GM23338 (cell line): ENCODE measurements at regions not wholly inside any gene's neighbourhood (a gene's known extent, or its start where the extent isn't known, plus 50 kb on each side); places are given as distances from the start of the nearest gene placed in this dataset.

Experiments
- ATAC-seq: fragments of 200-7000 bp; cut with Tn5 transposase; 3 replicates; pipeline ENCODE4 v1.9.1; 2020
- DNase-seq: peaks from one replicate; pipeline ENCODE4 v3.0.0-alpha.2; 2015; ENCODE audit warnings: low spot score
- H2AFZ ChIP-seq: fragments of 200-600 bp; sonication (generic); 2 replicates; pipeline ENCODE4 v1.8.0; 2016; ENCODE audit warnings: antibody characterized with exemption, mild to moderate bottlenecking, moderate library complexity
- H3F3A ChIP-seq: fragments of 200-600 bp; sonication (generic); replicated peaks from 2 replicates; pipeline ENCODE4 v1.8.0; 2017; ENCODE audit warnings: antibody characterized with exemption, mixed run types, low read depth
- H3K27ac ChIP-seq: fragments of 200-600 bp; sonication (generic); 2 replicates; pipeline ENCODE4 v1.6.1; 2016; ENCODE audit warnings: low read depth
- H3K27me3 ChIP-seq: fragments of 200-600 bp; sonication (generic); 2 replicates; pipeline ENCODE4 v1.8.0; 2016; ENCODE audit warnings: mild to moderate bottlenecking, mixed run types, moderate library complexity; ENCODE audit not compliant: insufficient read depth
- H3K36me3 ChIP-seq: fragments of 200-600 bp; sonication (generic); 2 replicates; pipeline ENCODE4 v1.8.0; 2016; ENCODE audit warnings: mild to moderate bottlenecking; ENCODE audit not compliant: insufficient read depth
- H3K4me1 ChIP-seq: fragments of 200-600 bp; sonication (generic); 2 replicates; pipeline ENCODE4 v1.8.0; 2016; ENCODE audit warnings: mild to moderate bottlenecking, moderate library complexity; ENCODE audit not compliant: insufficient read depth
- H3K4me2 ChIP-seq: fragments of 200-600 bp; sonication (generic); 2 replicates; pipeline ENCODE4 v1.7.1; 2017; ENCODE audit warnings: mixed run types
- H3K4me3 ChIP-seq: fragments of 200-600 bp; sonication (generic); 2 replicates; pipeline ENCODE4 v1.6.1; 2016; ENCODE audit warnings: mixed run types
- H3K79me2 ChIP-seq: fragments of 200-600 bp; sonication (generic); replicated peaks from 2 replicates; pipeline ENCODE4 v1.8.0; 2017; ENCODE audit warnings: mild to moderate bottlenecking; ENCODE audit not compliant: insufficient read depth
- H3K9me2 ChIP-seq: fragments of 200-600 bp; sonication (generic); 2 replicates; pipeline ENCODE4 v1.8.0; 2017; ENCODE audit not compliant: insufficient read depth
- H4K20me1 ChIP-seq: fragments of 200-600 bp; sonication (generic); replicated peaks from 2 replicates; pipeline ENCODE4 v1.8.0; 2017; ENCODE audit warnings: mild to moderate bottlenecking; ENCODE audit not compliant: insufficient read depth
- H3K27ac Mint-ChIP-seq: 2 replicates; pipeline ENCODE4 v1.8.0; 2020; ENCODE audit warnings: inconsistent platforms, mild to moderate bottlenecking, moderate library complexity, mixed read lengths
- H3K27me3 Mint-ChIP-seq: 3 replicates; pipeline ENCODE4 v1.8.0; 2022; ENCODE audit warnings: low read depth, mild to moderate bottlenecking, moderate library complexity, mixed read lengths, inconsistent platforms; ENCODE audit not compliant: insufficient read depth, poor library complexity
- H3K36me3 Mint-ChIP-seq: 3 replicates; pipeline ENCODE4 v1.8.0; 2021; ENCODE audit warnings: low read depth, mild to moderate bottlenecking, inconsistent platforms, moderate library complexity, mixed read lengths
- H3K4me1 Mint-ChIP-seq: 3 replicates; pipeline ENCODE4 v1.8.0; 2020; ENCODE audit warnings: mild to moderate bottlenecking, inconsistent platforms, mixed read lengths
- H3K4me3 Mint-ChIP-seq: 3 replicates; pipeline ENCODE4 v1.8.0; 2021; ENCODE audit warnings: moderate library complexity, mild to moderate bottlenecking, inconsistent platforms, mixed read lengths
- H3K9me3 Mint-ChIP-seq: 3 replicates; pipeline ENCODE4 v1.8.0; 2020; ENCODE audit warnings: moderate library complexity, mild to moderate bottlenecking, inconsistent platforms, mixed read lengths
- CREB1 ChIP-seq: fragments of 250-450 bp; sonication (Bioruptor Pico); IDR thresholded peaks from 2 replicates; pipeline ENCODE4 v1.5.0; 2020; ENCODE audit warnings: low read depth, mild to moderate bottlenecking, moderate library complexity
- EZH2 ChIP-seq: fragments of 200-600 bp; sonication (generic); IDR thresholded peaks from one replicate; pipeline ENCODE4 v1.8.0; 2017; ENCODE audit warnings: antibody characterized with exemption, mild to moderate bottlenecking, low read depth; ENCODE audit not compliant: unreplicated experiment
- EZH2phosphoT487 ChIP-seq: fragments of 200-600 bp; sonication (generic); IDR thresholded peaks from one replicate; pipeline ENCODE4 v1.8.1; 2018; ENCODE audit warnings: antibody characterized with exemption; ENCODE audit not compliant: unreplicated experiment
- JUNB ChIP-seq: IDR thresholded peaks from one replicate; pipeline ENCODE4 v1.6.1; 2016; ENCODE audit warnings: antibody characterized with exemption; ENCODE audit not compliant: unreplicated experiment
- POLR2AphosphoS5 ChIP-seq: IDR thresholded peaks from 2 replicates; pipeline ENCODE4 v1.6.1; 2016; ENCODE audit warnings: antibody characterized with exemption, low read depth
- STAT1 ChIP-seq: IDR thresholded peaks from one replicate; pipeline ENCODE4 v1.6.1; 2016; ENCODE audit warnings: antibody characterized with exemption; ENCODE audit not compliant: unreplicated experiment
- ZNF331 ChIP-seq: fragments of 250-450 bp; sonication (Bioruptor Pico); IDR thresholded peaks from 2 replicates; pipeline ENCODE4 v1.5.0; 2020; ENCODE audit warnings: low read depth, mild to moderate bottlenecking, moderate library complexity
- TF ChIP-seq, protein P1 (sequence below): IDR thresholded peaks from 2 replicates; pipeline ENCODE4 v1.6.1; 2016; ENCODE audit warnings: antibody characterized with exemption
- TF ChIP-seq, protein P2 (sequence below): IDR thresholded peaks from one replicate; pipeline ENCODE4 v1.6.1; 2018; ENCODE audit warnings: antibody characterized with exemption; ENCODE audit not compliant: unreplicated experiment

DNA sequence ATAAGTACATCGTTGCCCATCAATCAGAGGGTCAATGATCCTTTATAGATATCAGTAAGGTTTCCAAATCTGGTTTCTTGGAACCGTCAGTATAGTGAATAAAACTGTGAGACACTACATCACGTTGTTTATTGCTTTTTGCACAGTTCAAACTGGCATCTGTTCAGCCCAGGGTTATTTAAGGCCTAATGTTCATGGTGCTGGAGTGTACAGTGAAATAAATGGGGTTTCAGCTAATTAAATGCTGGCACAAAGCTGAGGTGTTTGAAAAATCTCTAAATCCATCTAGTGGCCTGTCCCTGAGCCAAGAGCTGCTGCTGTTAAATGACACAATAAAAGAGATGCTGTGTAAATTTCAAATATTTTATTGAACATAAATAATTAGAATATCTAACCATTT is 69.9 kb downstream of the RPS29 start:
- ATAC-seq (no peak), DNase-seq (no peak)
- Mint-ChIP-seq H3K4me3 (no peak overlapping the region), H3K9me3 (no peaks in the 10 kb centered on the region), H3K4me1 (no peaks in the 10 kb centered on the region), H3K27me3 (peaks cover 3% of the 10 kb centered on the region), H3K27ac (no peak overlapping the region), H3K36me3 (no peaks in the 10 kb centered on the region)
- Histone ChIP-seq H3K4me1 (no peaks in the 10 kb centered on the region), H3K4me3 (no peak overlapping the region), H4K20me1 (no peaks in the 10 kb centered on the region), H3K79me2 (no peaks in the 10 kb centered on the region), H3K36me3 (no peaks in the 10 kb centered on the region), H3K4me2 (no peak overlapping the region), H3K27me3 (no peaks in the 10 kb centered on the region), H3K9me2 (no peaks in the 10 kb centered on the region), H3K27ac (no peak overlapping the region), H3F3A (no peaks in the 10 kb centered on the region), H2AFZ (no peak overlapping the region)
- TF ChIP-seq, protein P1, sequence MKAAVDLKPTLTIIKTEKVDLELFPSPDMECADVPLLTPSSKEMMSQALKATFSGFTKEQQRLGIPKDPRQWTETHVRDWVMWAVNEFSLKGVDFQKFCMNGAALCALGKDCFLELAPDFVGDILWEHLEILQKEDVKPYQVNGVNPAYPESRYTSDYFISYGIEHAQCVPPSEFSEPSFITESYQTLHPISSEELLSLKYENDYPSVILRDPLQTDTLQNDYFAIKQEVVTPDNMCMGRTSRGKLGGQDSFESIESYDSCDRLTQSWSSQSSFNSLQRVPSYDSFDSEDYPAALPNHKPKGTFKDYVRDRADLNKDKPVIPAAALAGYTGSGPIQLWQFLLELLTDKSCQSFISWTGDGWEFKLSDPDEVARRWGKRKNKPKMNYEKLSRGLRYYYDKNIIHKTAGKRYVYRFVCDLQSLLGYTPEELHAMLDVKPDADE, result no peak
- TF ChIP-seq POLR2AphosphoS5, result no peak
- no peak for TF ChIP-seq EZH2

GRCh38 chr14:49512571-49512970 is 73.6 kb downstream of the RPS29 start:
- H4K20me1 ChIP-seq, result no peaks in the 10 kb centered on the region
- Mint-ChIP-seq H3K27me3 (peaks cover 5% of the 10 kb centered on the region), H3K4me1 (no peaks in the 10 kb centered on the region), H3K9me3 (peaks cover 4% of the 10 kb centered on the region; the same call in 1 of the 3 replicates), H3K4me3 (no peak overlapping the region), H3K36me3 (no peaks in the 10 kb centered on the region), H3K27ac (no peak overlapping the region)
- no peak overlapping the region for H3K4me2 ChIP-seq
- no peak overlapping the region for H3K27ac ChIP-seq
- no peaks in the 10 kb centered on the region for H3K36me3 ChIP-seq
- no peak overlapping the region for H3K4me3 ChIP-seq
- TF ChIP-seq STAT1, result no peak
- TF ChIP-seq ZNF331 (CRISPR knock-in tag), result no peak
- no peak for TF ChIP-seq CREB1 (CRISPR knock-in tag)
- H2AFZ ChIP-seq, result no peak overlapping the region
- H3K27me3 ChIP-seq, result no peaks in the 10 kb centered on the region
- H3K9me2 ChIP-seq, result peaks cover 11% of the 10 kb centered on the region; the same call in 1 of the 2 replicates
- no peak for ATAC-seq
- H3K79me2 ChIP-seq, result no peaks in the 10 kb centered on the region
- no peak for DNase-seq
- no peaks in the 10 kb centered on the region for H3K4me1 ChIP-seq
- H3F3A ChIP-seq, result no peaks in the 10 kb centered on the region

- H3K79me2 ChIP-seq, result no peaks in the 10 kb centered on the region
- no peak overlapping the region for H3K27ac Mint-ChIP-seq
- no peaks in the 10 kb centered on the region for H4K20me1 ChIP-seq
- no peak overlapping the region for H3K4me3 ChIP-seq
- H3K27me3 Mint-ChIP-seq, result peaks cover 4% of the 10 kb centered on the region
- no peak for ATAC-seq
- no peak overlapping the region for H3K4me2 ChIP-seq
- H2AFZ ChIP-seq, result no peak overlapping the region
- TF ChIP-seq, protein P1, result no peak
- TF ChIP-seq, protein P2, sequence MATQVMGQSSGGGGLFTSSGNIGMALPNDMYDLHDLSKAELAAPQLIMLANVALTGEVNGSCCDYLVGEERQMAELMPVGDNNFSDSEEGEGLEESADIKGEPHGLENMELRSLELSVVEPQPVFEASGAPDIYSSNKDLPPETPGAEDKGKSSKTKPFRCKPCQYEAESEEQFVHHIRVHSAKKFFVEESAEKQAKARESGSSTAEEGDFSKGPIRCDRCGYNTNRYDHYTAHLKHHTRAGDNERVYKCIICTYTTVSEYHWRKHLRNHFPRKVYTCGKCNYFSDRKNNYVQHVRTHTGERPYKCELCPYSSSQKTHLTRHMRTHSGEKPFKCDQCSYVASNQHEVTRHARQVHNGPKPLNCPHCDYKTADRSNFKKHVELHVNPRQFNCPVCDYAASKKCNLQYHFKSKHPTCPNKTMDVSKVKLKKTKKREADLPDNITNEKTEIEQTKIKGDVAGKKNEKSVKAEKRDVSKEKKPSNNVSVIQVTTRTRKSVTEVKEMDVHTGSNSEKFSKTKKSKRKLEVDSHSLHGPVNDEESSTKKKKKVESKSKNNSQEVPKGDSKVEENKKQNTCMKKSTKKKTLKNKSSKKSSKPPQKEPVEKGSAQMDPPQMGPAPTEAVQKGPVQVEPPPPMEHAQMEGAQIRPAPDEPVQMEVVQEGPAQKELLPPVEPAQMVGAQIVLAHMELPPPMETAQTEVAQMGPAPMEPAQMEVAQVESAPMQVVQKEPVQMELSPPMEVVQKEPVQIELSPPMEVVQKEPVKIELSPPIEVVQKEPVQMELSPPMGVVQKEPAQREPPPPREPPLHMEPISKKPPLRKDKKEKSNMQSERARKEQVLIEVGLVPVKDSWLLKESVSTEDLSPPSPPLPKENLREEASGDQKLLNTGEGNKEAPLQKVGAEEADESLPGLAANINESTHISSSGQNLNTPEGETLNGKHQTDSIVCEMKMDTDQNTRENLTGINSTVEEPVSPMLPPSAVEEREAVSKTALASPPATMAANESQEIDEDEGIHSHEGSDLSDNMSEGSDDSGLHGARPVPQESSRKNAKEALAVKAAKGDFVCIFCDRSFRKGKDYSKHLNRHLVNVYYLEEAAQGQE, result no peak
- TF ChIP-seq ZNF331 (CRISPR knock-in tag), result no peak
- no peak for TF ChIP-seq POLR2AphosphoS5
- TF ChIP-seq EZH2phosphoT487, result no peak
- TF ChIP-seq STAT1, result no peak
- TF ChIP-seq JUNB, result no peak
- peaks cover 11% of the 10 kb centered on the region; the same call in 1 of the 2 replicates for H3K9me2 ChIP-seq
- H3K4me1 Mint-ChIP-seq, result peaks cover under 1% of the 10 kb centered on the region; the same call in 1 of the 3 replicates
- no peaks in the 10 kb centered on the region for H3F3A ChIP-seq
- peaks cover 4% of the 10 kb centered on the region; the same call in 1 of the 3 replicates for H3K9me3 Mint-ChIP-seq
- H3K36me3 ChIP-seq, result no peaks in the 10 kb centered on the region
- no peaks in the 10 kb centered on the region for H3K4me1 ChIP-seq
- no peak overlapping the region for H3K27ac ChIP-seq
- no peaks in the 10 kb centered on the region for H3K27me3 ChIP-seq
- H3K4me3 Mint-ChIP-seq, result no peak overlapping the region
- DNase-seq, result no peak
- no peaks in the 10 kb centered on the region for H3K36me3 Mint-ChIP-seq
These were observed 74.0 kb downstream of the RPS29 start for GRCh38 chr14:49512147-49512551.
